ENCODE measurements at regions not wholly inside any gene's neighbourhood (a gene's known extent, or its start where the extent isn't known, plus 50 kb on each side); places are given as distances from the start of the nearest gene placed in this dataset.

- TF ChIP-seq POLR2A (IDR thresholded peaks at IDR 0.05) (no peak), CTCF (IDR thresholded peaks at IDR 0.05) (no peak)
These were observed 432.1 kb upstream of the CELF4 start for GRCh38 chr18:37997695-37998094.

GRCh38 chr18:37987901-37988300 lies 422.3 kb upstream of the CELF4 start:
- WGBS (ENCODE audit: insufficient coverage, low coverage, low lambda C conversion rate, missing lambda C conversion rate) = 62% methylated on average over 5 of the region's 5 CpGs
- Histone ChIP-seq H3K27ac (no peak overlapping the region), H3K36me3 (no peaks in the 10 kb centered on the region), H3K27me3 (no peaks in the 10 kb centered on the region), H3K4me1 (no peaks in the 10 kb centered on the region), H3K9me3 (no peaks in the 10 kb centered on the region), H3K4me3 (no peak overlapping the region)
- intact Hi-C loops (cut with DNase I) = no loop called here
- TF ChIP-seq POLR2A (IDR thresholded peaks at IDR 0.05) = no peak
- no peak for TF ChIP-seq CTCF (IDR thresholded peaks at IDR 0.05)
- ATAC-seq = no peak
- no peak for DNase-seq

More at GRCh38 chr18:37997695-37998094, 432.1 kb upstream of the CELF4 start:
- no peaks in the 10 kb centered on the region for H3K9me3 ChIP-seq
- ATAC-seq (no peak), DNase-seq (no peak)
- no peaks in the 10 kb centered on the region for H3K36me3 ChIP-seq
- no peaks in the 10 kb centered on the region for H3K4me1 ChIP-seq
- whole genome bisulfite sequencing (ENCODE audit: insufficient coverage, low coverage, low lambda C conversion rate, missing lambda C conversion rate) = 44% methylated on average over 1 of the region's 1 CpG
- H3K4me3 ChIP-seq = no peak overlapping the region
- no peaks in the 10 kb centered on the region for H3K27me3 ChIP-seq
- no peak overlapping the region for H3K27ac ChIP-seq
- intact Hi-C loops (cut with DNase I) = no loop called here

- WGBS (ENCODE audit: insufficient coverage, low coverage, low lambda C conversion rate, missing lambda C conversion rate) = 26% methylated on average over 4 of the region's 4 CpGs
- DNase-seq (no peak), ATAC-seq (no peak)
- no peaks in the 10 kb centered on the region for H3K9me3 ChIP-seq
- no peak overlapping the region for H3K4me3 ChIP-seq
- intact Hi-C loops (cut with DNase I) = no loop called here
- no peaks in the 10 kb centered on the region for H3K27me3 ChIP-seq
- no peaks in the 10 kb centered on the region for H3K36me3 ChIP-seq
- no peak overlapping the region for H3K27ac ChIP-seq
- TF ChIP-seq POLR2A (IDR thresholded peaks at IDR 0.05) (no peak), CTCF (IDR thresholded peaks at IDR 0.05) (no peak)
- H3K4me1 ChIP-seq = no peaks in the 10 kb centered on the region
These were observed 421.1 kb upstream of the CELF4 start for GRCh38 chr18:37986665-37987064.

GRCh38 chr18:37985126-37985525 lies 419.5 kb upstream of the CELF4 start:
- Histone ChIP-seq H3K27ac (no peak overlapping the region), H3K27me3 (no peaks in the 10 kb centered on the region), H3K9me3 (no peaks in the 10 kb centered on the region), H3K36me3 (no peaks in the 10 kb centered on the region), H3K4me3 (no peak overlapping the region), H3K4me1 (no peaks in the 10 kb centered on the region)
- DNase-seq (no peak), ATAC-seq (no peak)
- 29% methylated on average over 5 of the region's 5 CpGs for WGBS (ENCODE audit: insufficient coverage, low coverage, low lambda C conversion rate, missing lambda C conversion rate)
- intact Hi-C loops (cut with DNase I) = no loop called here
- TF ChIP-seq CTCF (IDR thresholded peaks at IDR 0.05) (no peak), POLR2A (IDR thresholded peaks at IDR 0.05) (no peak)

GRCh38 chr18:37980556-37980955 lies 415.0 kb upstream of the CELF4 start:
- intact Hi-C loops (cut with DNase I) = no loop called here
- ATAC-seq = no peak

More at GRCh38 chr18:37980556-37980955, 415.0 kb upstream of the CELF4 start:
- Histone ChIP-seq H3K36me3 (no peaks in the 10 kb centered on the region), H3K4me3 (no peak overlapping the region), H3K9me3 (no peaks in the 10 kb centered on the region), H3K4me1 (no peaks in the 10 kb centered on the region), H3K27me3 (no peaks in the 10 kb centered on the region), H3K27ac (no peak overlapping the region)
- no peak for TF ChIP-seq POLR2A (IDR thresholded peaks at IDR 0.05)
- TF ChIP-seq CTCF (IDR thresholded peaks at IDR 0.05) = no peak
- no peak for DNase-seq
